GM10248 (cell line): ENCODE measurements at regions not wholly inside any gene's neighbourhood (a gene's known extent, or its start where the extent isn't known, plus 50 kb on each side); places are given as distances from the start of the nearest gene placed in this dataset.

Experiments
- CTCF ChIA-PET: fragments of 300-600 bp; sonication (Branson Sonifier 250); formaldehyde crosslinking; extraction: SDS; loops from one replicate; lab custom pipeline; 2021; ENCODE audit warnings: antibody characterized with exemption; lab: Yijun Ruan, JAX
- POLR2A ChIA-PET: fragments of 350-650 bp; sonication (Branson Sonifier 250); formaldehyde crosslinking; extraction: SDS; loops from one replicate; lab custom pipeline; 2020; ENCODE audit warnings: antibody characterized with exemption; lab: Yijun Ruan, JAX
- DNase-seq: peaks from one replicate; pipeline ENCODE4 v3.0.0; 2012; ENCODE audit errors: extremely low spot score
- TF ChIP-seq, protein P1 (sequence below): IDR thresholded peaks from 2 replicates; pipeline ENCODE4 v1.5.1; 2012; ENCODE audit warnings: mild to moderate bottlenecking, low read depth; ENCODE audit errors: extremely low read depth, missing control alignments, control extremely low read depth

- CTCF ChIA-PET: interaction anchor here (0.7 to 1.6 kb wide), 4 partner anchors 9 to 106 kb away, joined by 3 to 5 read pairs (median 3); no protein-coding TSS in a partner anchor
- POLR2A ChIA-PET: no interaction called here
- TF ChIP-seq, protein P1, sequence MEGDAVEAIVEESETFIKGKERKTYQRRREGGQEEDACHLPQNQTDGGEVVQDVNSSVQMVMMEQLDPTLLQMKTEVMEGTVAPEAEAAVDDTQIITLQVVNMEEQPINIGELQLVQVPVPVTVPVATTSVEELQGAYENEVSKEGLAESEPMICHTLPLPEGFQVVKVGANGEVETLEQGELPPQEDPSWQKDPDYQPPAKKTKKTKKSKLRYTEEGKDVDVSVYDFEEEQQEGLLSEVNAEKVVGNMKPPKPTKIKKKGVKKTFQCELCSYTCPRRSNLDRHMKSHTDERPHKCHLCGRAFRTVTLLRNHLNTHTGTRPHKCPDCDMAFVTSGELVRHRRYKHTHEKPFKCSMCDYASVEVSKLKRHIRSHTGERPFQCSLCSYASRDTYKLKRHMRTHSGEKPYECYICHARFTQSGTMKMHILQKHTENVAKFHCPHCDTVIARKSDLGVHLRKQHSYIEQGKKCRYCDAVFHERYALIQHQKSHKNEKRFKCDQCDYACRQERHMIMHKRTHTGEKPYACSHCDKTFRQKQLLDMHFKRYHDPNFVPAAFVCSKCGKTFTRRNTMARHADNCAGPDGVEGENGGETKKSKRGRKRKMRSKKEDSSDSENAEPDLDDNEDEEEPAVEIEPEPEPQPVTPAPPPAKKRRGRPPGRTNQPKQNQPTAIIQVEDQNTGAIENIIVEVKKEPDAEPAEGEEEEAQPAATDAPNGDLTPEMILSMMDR: no peak
- no peak for DNase-seq
These were observed 206.7 kb upstream of the PROK2 start for GRCh38 chr3:71991681-71992080.

GRCh38 chr3:71991046-71991445 lies 206.1 kb upstream of the PROK2 start:
- ChIA-PET POLR2A (no interaction called here), CTCF (interaction anchor here (0.7 to 1.3 kb wide), 2 partner anchors 10 to 15 kb away, joined by 3 read pairs; no protein-coding TSS in a partner anchor)
- TF ChIP-seq, protein P1: no peak
- no peak for DNase-seq

DNA sequence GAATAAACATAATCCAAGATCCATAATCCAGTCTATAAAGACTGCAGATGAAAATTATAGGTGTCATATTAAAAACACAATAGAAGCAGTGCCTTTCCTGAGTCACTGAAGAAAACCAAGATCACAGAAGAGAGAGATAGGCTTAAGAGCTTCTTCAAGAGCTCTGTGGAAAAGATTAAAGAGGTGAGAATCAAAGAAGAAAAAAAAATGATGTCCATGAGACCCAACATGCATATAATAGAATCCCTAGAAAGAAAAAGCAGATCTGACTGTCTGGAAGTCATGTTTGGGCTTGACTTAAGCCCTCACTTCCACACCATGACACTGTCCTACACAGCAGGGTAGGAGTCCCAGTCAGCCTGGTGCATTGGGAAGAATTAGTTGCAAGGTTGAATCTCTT lies 205.6 kb upstream of the PROK2 start:
- TF ChIP-seq, protein P1: no peak
- ChIA-PET CTCF (interaction anchor here (0.7 to 1.5 kb wide), 4 partner anchors 11 to 15 kb away, joined by 3 to 5 read pairs (median 3); no protein-coding TSS in a partner anchor), POLR2A (no interaction called here)
- DNase-seq: no peak

DNA sequence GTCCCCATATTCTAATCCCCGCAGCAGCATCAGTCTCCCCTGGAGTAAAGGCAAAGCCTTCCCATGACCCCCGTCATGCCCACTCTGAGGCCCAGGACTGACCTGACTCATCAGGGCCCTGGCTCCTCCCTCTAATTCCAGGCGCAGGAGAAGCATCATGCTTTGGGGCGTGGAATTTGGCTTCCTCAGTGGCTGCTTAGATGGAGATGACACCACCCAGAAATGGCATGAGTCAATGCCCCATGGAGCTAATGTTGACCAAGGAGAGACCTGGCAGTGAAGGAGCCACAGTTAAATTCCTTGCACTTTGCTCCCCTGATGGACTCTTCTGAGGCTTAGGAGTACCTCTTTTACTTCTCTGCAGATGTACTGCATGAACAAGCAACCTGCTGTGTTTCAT lies 204.2 kb upstream of the PROK2 start:
- DNase-seq: no peak
- ChIA-PET POLR2A (interaction anchor here (0.6 kb wide), 1 partner anchor 1537 kb away, joined by 3 read pairs; no protein-coding TSS in a partner anchor), CTCF (interaction anchor here (0.8 to 1.8 kb wide), 3 partner anchors 12 to 26 kb away, joined by 3 to 10 read pairs (median 5); no protein-coding TSS in a partner anchor)
- TF ChIP-seq, protein P1: no peak

DNA sequence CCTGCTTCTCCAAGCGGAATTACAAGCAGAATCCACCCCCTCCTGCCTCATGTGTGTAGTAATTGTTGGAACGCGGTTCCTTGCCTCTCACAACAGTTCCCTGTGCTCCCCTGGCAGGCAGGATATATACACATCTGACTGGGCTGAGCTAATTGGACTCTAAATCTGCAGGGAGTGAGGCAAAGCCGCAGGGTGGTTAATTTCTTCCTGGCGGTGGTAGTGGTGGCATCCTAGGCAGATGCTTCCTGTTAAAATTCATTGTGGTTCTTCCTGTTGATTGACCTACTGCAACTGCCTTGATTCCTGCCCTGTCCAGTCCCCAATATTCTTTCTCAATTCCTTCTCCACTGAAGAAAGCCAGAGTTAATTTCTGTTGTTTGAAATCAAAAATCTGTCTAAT lies 202.9 kb upstream of the PROK2 start:
- ChIA-PET CTCF (interaction anchor here (1.4 to 2.1 kb wide), 5 partner anchors 13 to 57 kb away, joined by 3 to 13 read pairs (median 4); no protein-coding TSS in a partner anchor), POLR2A (no interaction called here)
- no peak for DNase-seq
- TF ChIP-seq, protein P1: no peak

- TF ChIP-seq, protein P1: no peak
- POLR2A ChIA-PET: no interaction called here
- CTCF ChIA-PET: interaction anchor here (0.7 to 2.1 kb wide), 6 partner anchors 13 to 90 kb away, joined by 3 to 13 read pairs (median 4); no protein-coding TSS in a partner anchor
- DNase-seq: no peak
These were observed 202.3 kb upstream of the PROK2 start for GRCh38 chr3:71987089-71987735.
